ENCODE measurements at regions not wholly inside any gene's neighbourhood (a gene's known extent, or its start where the extent isn't known, plus 50 kb on each side); places are given as distances from the start of the nearest gene placed in this dataset.
"Not testable (repeated sequence)": the region's sequence is repeated elsewhere in the genome, so short reads cannot be mapped to it uniquely, and the experiment has no call there.

DNA sequence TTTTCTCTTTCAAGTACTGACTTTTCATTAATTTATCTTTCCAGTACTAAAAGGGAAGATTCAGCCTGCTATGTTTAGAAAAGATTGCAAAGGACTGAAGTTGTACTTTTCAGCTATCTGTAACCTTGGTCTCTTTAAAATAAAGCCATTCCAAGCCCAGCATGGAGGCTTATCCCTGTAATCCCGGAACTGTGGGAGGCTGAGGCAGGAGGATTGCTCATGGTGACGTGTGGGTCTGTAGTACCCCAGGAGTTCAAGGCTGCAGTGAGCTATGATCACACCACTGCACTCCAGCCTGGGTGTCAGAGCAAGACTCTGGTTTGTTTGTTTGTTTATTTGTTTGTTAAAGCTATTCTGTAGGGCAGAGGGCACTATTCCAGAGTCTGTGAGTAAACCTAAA lies 50.6 kb upstream of the TMEM170B start:
- no peak for DNase-seq

DNA sequence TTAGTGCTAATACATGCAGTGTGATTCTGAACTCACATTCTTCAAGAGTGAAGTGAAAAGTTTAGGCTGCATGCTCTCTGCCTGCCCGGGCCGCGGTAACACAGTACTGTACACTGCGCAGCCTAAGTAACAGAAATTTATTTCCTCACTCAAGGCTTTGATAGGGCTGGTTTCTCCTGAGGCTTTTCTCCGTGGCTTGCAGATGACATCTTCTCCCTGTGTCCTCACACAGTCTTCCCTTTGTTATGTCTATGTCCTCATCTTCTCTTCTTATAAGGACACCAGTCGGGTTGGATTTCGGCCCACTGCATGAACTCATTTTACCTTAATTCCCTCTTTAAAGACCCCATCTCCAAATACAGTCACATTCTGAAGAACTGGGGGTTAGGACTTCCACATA lies 51.1 kb upstream of the TMEM170B start:
- DNase-seq, result no peak

DNA sequence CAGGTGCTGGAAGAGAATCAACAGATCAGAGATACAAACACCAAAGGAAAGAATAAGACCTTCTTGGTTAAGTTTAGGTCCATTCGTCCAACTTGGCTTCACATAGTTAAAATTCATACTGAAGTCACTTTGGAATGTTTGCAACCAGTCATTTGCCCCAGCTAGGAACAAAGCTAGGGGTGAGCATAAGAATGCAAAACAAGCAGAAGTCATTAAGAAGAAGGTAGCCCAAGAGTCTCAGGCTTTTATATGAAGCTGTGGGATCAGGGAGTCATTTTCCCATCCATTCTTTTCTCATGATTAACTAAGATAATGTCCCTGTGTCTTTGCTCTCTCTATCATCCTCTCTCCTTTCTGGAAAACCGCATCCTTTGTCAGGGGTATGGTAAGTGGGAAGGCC lies 51.5 kb upstream of the TMEM170B start:
- DNase-seq, result no peak

DNA sequence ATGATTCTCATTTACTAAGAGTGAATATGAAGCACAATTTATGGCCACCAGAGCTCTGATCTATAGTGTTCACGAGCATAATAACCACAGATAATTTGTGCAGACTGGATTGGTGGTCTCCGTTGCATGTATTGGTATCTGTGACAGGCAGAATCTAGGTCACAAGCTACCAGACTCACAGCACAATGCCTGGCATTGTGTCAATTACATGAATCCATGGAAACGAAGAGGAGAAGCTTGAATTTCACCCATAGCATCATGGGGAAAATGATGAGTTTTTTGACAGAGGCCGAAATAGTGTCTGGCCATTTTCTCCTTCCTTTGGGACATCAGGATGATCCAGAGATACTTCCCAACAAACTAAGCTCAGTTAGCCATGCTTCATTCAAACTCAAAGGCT lies 52.3 kb upstream of the TMEM170B start:
- no peak for DNase-seq

DNA sequence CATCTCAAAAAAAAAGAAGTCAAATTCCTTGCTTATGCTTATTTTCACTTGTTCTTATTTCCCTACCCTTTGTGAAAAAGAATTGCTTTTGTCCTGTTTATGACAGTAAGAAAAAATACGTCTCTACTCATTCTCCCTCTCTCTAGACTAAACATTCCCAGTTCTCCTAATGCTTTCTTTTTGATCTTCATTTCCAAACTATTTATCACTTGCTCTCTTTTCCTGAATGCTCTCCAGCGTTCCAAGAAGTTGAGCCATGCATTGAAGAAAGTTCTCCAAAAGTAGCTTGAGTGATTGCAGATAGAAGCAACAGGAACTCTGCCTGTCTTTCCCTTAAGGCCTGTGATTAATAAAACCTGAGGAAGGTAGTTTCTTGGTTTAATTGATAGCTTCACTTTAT lies 53.1 kb upstream of the TMEM170B start:
- no peak for DNase-seq

DNA sequence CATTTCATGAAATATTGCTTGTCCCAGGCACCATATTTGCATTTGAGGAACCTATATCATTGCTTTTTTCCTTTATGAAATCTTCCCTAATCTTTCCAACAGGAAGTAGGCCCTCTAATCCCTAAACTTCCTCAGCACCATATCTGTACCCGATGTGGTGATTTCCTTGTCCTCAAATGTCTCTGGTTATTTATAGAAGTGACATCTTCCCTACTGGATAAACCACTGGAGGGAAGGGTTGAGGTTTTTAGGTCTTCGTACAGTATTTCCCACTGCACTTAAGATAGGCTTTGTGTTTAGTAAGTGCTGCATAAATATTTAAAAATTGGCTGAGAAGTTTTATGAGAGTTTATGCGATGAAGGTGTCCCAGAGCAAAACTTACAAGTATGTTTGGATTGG lies 54.9 kb upstream of the TMEM170B start:
- no peak for DNase-seq

GRCh38 chr6:11480541-11480940 lies 57.0 kb upstream of the TMEM170B start:
- DNase-seq, result no peak

DNA sequence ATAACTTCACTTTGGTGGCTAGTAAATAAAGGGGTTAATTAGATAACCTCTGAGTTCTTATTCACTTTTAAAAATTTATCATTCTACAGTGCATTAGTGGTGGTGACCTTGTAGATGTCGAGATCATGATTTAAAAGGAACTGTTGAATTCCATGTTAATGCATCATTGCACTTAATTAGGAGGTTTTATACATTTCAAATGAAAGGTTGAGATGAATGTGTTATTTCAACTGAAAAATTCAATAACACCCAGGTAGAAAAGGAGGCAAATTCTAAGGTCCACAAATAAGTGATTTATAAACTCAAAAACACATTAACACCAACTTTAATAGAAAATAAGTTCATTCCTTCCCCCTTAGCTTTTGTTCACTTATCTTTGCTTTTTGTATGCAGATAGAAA lies 58.3 kb upstream of the TMEM170B start:
- DNase-seq, result no peak

DNA sequence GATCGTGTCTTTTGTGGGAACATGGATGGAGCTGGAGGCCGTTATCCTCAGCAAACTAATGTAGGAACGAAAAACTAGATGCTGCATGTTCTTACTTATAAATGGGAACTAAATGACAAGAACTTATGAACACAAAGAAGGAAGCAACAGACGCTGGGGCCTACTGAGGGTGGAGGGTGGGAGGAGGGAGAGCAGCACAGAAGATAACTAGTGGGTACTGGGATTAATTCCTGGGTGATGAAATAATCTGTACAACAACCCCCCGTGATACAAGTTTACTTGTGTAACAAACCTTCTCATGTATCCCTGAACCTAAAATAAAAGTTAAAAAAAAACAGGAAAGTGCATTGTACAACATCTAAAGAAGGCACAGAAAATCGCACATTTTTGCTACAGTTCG lies 59.0 kb upstream of the TMEM170B start:
- DNase-seq, result no peak

GRCh38 chr6:11475016-11475415 lies 62.5 kb upstream of the TMEM170B start:
- DNase-seq, result no peak

DNA sequence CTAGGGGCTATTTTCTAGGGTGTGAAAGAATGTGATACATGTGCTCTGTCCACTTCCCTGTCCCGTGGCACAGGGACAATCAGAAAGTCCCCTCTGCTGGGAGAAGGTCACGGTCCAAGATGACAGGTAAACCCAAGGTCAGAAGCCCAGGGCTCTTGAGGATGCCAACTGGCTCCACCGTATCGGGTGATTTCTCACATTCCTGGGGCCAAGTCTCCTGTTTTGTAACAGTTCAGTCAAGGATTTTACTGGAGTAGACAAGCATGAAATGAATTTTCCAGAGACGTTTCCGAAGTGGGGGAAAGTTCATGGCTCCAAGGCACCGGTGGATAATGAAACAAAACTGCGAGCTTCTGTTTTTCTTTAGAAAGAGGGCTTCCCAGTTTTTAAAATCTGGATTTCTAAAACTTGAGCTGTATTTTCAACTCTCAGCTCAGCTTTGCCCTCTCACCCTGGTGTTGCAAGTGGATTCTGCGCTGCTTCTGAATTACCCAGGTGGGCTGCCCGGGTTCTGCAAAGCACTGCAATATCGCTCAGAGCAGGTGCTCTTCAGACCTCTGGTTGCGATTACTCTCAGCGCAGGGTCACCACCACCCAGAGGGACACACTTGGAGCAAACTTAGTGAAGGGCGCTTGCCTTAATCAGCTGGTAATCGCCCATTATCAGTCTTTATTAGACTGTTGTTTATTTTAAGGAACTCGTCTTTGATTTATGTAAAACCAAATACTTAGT lies 64.4 kb upstream of the TMEM170B start:
- DNase-seq, result no peak

- no peak for DNase-seq
Measured at GRCh38 chr6:11471261-11471660, 66.3 kb upstream of the TMEM170B start.

- DNase-seq, result no peak
Measured at GRCh38 chr6:11469684-11470083, 67.9 kb upstream of the TMEM170B start.

DNA sequence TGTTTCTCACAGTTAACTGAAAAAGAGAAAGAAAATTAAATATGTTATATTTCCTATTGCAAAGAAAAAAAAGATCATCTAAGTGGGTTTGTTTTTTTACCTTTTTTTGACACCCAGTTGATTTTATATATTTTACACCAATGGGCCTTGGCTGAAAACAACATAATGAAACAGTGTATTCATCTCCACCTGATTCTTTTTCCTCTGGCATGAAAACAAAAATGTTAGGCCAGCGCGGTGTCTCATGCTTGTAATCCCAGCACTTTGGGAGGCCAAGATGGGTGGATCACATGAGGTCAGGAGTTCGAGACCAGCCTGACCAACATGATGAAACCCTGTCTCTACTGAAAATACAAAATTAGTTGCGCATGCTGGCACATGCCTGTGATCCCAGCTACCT lies 69.3 kb upstream of the TMEM170B start:
- not testable (repeated sequence) for DNase-seq

GRCh38 chr6:11467364-11467763 lies 70.2 kb upstream of the TMEM170B start:
- DNase-seq, result no peak

- no peak for DNase-seq
Measured at GRCh38 chr6:11463398-11463780, 74.2 kb upstream of the TMEM170B start.

DNA sequence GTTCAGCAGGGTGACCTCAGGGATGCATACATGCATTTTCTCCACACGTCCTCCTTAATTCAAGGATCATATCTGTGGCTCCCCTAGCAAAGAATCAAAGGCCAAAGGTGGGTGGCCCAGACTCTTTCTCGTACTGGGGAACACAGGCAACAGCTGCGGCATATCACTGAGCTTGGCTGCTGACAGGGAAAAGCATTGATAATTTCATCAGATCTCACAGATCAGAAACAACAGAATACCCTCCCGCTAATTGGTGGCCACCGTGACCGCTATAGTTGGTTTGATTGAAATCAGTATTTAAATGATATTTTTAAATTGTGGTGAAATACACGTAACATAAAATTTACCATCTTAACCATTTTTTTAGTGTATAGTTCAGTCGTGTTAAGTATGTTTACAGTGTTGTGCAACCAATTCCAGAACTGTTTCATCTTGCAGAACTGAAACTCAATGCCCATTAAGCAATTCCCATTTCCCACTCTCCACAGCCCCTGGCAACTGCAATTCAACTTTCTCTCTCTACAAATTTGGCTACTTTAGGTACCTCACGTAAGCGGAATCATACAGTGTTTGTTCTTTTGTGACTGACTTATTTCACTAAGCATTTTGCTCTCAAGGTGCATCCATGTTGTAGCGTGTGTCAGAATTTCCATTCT lies 74.7 kb upstream of the TMEM170B start:
- peak; percentile 5 for DNase-seq

DNA sequence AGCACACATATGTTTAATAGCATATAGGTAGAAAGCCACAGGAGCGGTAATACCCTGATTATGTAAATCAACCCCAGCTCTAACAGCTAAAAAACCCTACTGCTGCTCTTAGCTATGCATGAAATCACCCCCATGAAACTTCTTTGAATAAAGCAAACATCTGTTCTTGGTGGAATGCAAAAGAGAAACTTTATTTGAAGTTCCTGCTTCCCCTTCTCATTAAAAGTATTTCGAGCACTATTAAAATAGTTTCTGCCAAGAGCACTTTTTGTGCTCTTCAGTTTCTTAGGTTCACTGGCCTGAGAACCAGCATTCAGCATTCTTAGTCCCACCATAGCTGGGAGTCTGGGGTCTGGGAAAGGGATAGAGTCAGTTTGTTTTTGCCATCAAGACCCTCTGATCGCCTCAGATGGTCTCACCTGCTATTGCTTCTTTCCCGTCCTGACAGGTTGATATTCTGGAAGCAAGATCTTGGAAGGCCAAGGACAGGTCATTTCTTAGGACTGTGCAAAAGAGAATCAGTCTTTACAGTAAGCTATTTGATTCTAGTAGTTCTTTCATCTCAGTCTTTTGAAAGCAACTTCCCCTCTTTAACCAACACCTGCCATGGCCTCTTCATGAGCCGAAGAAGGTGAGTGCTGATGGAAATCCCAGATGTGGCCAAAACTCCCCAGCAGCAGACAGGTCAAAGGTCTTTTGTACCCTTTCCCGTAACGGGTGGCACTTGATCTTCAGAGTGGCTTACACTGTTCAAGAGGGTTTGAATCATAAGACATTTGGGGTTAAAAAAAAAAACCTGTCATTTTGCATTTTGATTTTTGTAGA lies 76.5 kb upstream of the TMEM170B start:
- DNase-seq, result peak; percentile 3

- DNase-seq, result peak; percentile 16
Measured at GRCh38 chr6:11460001-11460668, 77.4 kb upstream of the TMEM170B start.

GRCh38 chr6:11459079-11459610 lies 78.4 kb upstream of the TMEM170B start:
- no peak for DNase-seq

- no peak for DNase-seq
Measured at GRCh38 chr6:11458509-11458908, 79.0 kb upstream of the TMEM170B start.

GRCh38 chr6:11457422-11457821 lies 80.1 kb upstream of the TMEM170B start:
- DNase-seq, result not testable (repeated sequence)

DNA sequence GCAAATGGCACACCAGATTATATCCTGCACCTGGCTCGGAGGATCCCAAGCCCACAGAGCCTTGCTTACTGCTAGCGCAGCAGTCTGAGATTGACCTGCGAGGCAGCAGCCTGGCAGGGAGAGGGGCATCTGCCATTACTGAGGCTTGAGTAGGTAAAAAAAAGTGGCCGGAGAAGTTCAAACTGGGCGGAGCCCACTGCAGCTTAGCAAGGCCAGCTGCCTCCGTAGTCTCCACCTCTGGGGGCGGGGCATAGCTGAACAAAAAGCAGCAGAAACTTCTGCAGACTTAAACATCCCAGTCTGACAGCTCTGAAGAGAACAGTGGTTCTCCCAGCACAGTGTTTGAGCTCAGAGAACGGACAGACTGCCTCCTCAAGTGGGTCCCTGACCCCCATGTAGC lies 85.4 kb upstream of the TMEM170B start:
- DNase-seq, result not testable (repeated sequence)
